Medulla oblongata (tissue), 1 donor: ENCODE measurements at regions not wholly inside any gene's neighbourhood (a gene's known extent, or its start where the extent isn't known, plus 50 kb on each side); places are given as distances from the start of the nearest gene placed in this dataset.
"Not testable (repeated sequence)": the region's sequence is repeated elsewhere in the genome, so short reads cannot be mapped to it uniquely, and the experiment has no call there.

Source experiments
- DNase-seq: peaks from one replicate; pipeline ENCODE4 v3.0.0-alpha.2; 2015; ENCODE audit errors: extremely low spot score

GRCh38 chr10:120110196-120110595 is 217.7 kb downstream of the SEC23IP start:
- DNase-seq = no peak

GRCh38 chr10:120111628-120112027 is 219.1 kb downstream of the SEC23IP start:
- DNase-seq = no peak

GRCh38 chr10:120112809-120113208 is 220.3 kb downstream of the SEC23IP start:
- no peak for DNase-seq

GRCh38 chr10:120115959-120116358 is 223.4 kb downstream of the SEC23IP start:
- DNase-seq = no peak

- DNase-seq = no peak
These were observed 229.2 kb downstream of the SEC23IP start for GRCh38 chr10:120121768-120122167.

GRCh38 chr10:120131183-120131582 is 238.7 kb downstream of the SEC23IP start:
- no peak for DNase-seq

GRCh38 chr10:120132811-120133210 is 240.3 kb downstream of the SEC23IP start:
- no peak for DNase-seq

GRCh38 chr10:120138689-120139088 is 246.2 kb downstream of the SEC23IP start:
- no peak for DNase-seq

GRCh38 chr10:120145107-120145506 is 252.6 kb downstream of the SEC23IP start:
- no peak for DNase-seq

- DNase-seq = no peak
These were observed 264.2 kb downstream of the SEC23IP start for GRCh38 chr10:120156614-120157274.

- no peak for DNase-seq
These were observed 268.6 kb downstream of the SEC23IP start for GRCh38 chr10:120161111-120161510.

GRCh38 chr10:120162471-120162870 is 269.9 kb downstream of the SEC23IP start:
- DNase-seq = no peak

GRCh38 chr10:120172356-120172755 is 279.8 kb downstream of the SEC23IP start:
- no peak for DNase-seq

- DNase-seq = no peak
These were observed 282.0 kb downstream of the SEC23IP start for GRCh38 chr10:120174491-120174890.

- no peak for DNase-seq
These were observed 279.7 kb upstream of the PLPP4 start for GRCh38 chr10:120177330-120177729.

- no peak for DNase-seq
These were observed 276.9 kb upstream of the PLPP4 start for GRCh38 chr10:120180160-120180559.

GRCh38 chr10:120181154-120181553 is 275.9 kb upstream of the PLPP4 start:
- no peak for DNase-seq

GRCh38 chr10:120182431-120182830 is 274.6 kb upstream of the PLPP4 start:
- DNase-seq = no peak

- no peak for DNase-seq
These were observed 273.5 kb upstream of the PLPP4 start for GRCh38 chr10:120183546-120183945.

- DNase-seq = no peak
These were observed 272.3 kb upstream of the PLPP4 start for GRCh38 chr10:120184547-120185337.

- no peak for DNase-seq
These were observed 270.5 kb upstream of the PLPP4 start for GRCh38 chr10:120186506-120186905.

GRCh38 chr10:120187168-120187567 is 269.9 kb upstream of the PLPP4 start:
- not testable (repeated sequence) for DNase-seq

GRCh38 chr10:120188950-120189349 is 268.1 kb upstream of the PLPP4 start:
- no peak for DNase-seq
